A549 (cell line): ENCODE measurements at regions not wholly inside any gene's neighbourhood (a gene's known extent, or its start where the extent isn't known, plus 50 kb on each side); places are given as distances from the start of the nearest gene placed in this dataset.

ENCODE experiments used
- BCL3 ChIP-seq: fragments of >200 bp; sonication (Bioruptor Twin); formaldehyde crosslinking; IDR thresholded peaks from 3 replicates; pipeline ENCODE4 v1.6.1; 2016
- CHD4 ChIP-seq: fragments of 200-600 bp; sonication (generic); IDR thresholded peaks from 2 replicates; pipeline ENCODE4 v1.6.1; 2016; ENCODE audit warnings: antibody characterized with exemption, mild to moderate bottlenecking, borderline replicate concordance
- CTCF ChIP-seq: fragments of >200 bp; sonication (Bioruptor Twin); formaldehyde crosslinking; IDR thresholded peaks from 3 replicates; pipeline ENCODE4 v1.5.1; 2016
- E2F6 ChIP-seq: IDR thresholded peaks from 2 replicates; pipeline ENCODE4 v1.6.1; 2012; ENCODE audit warnings: low read depth, borderline replicate concordance
- EP300 ChIP-seq, 2 experiments: fragments of >200 bp; sonication (Bioruptor Twin); formaldehyde crosslinking; IDR thresholded peaks; 2 replicates in 1 of 2; 3 replicates in 1 of 2; pipeline ENCODE4 v1.6.1; 2016 to 2017
- HDAC2 ChIP-seq: fragments of 200-600 bp; sonication (generic); IDR thresholded peaks from 2 replicates; pipeline ENCODE4 v1.6.1; 2016
- JUN ChIP-seq, 2 experiments: fragments of >200 bp; sonication (Bioruptor Twin); formaldehyde crosslinking; IDR thresholded peaks; 2 replicates in 1 of 2; 3 replicates in 1 of 2; pipeline ENCODE4 v1.6.1; 2016 to 2017
- NR3C1 ChIP-seq: fragments of >200 bp; sonication (Bioruptor Twin); formaldehyde crosslinking; IDR thresholded peaks from 3 replicates; pipeline ENCODE4 v1.6.1; 2017
- PHF8 ChIP-seq: fragments of 200-600 bp; sonication (generic); IDR thresholded peaks from 2 replicates; pipeline ENCODE4 v1.6.1; 2016; ENCODE audit warnings: low read depth, mild to moderate bottlenecking, antibody characterized with exemption, moderate library complexity, borderline replicate concordance
- POLR2A ChIP-seq: IDR thresholded peaks from 2 replicates; pipeline ENCODE4 v1.6.1; 2012; ENCODE audit warnings: mild to moderate bottlenecking, low read length
- POLR2AphosphoS2 ChIP-seq: conservative IDR thresholded peaks from 2 replicates; pipeline ENCODE4 v1.6.1; 2012; ENCODE audit warnings: low read length, improper control_type of control experiment, inconsistent platforms
- REST ChIP-seq: fragments of 200-600 bp; sonication (generic); IDR thresholded peaks from 2 replicates; pipeline ENCODE4 v1.6.1; 2016; ENCODE audit warnings: antibody characterized with exemption, mild to moderate bottlenecking, moderate library complexity
- SMC3 ChIP-seq: fragments of >200 bp; sonication (Bioruptor Twin); formaldehyde crosslinking; IDR thresholded peaks from 3 replicates; pipeline ENCODE4 v1.6.1; 2018; ENCODE audit warnings: inconsistent platforms

GRCh38 chr10:4704034-4704545 is 121.9 kb upstream of the AKR1E2 start:
- TF ChIP-seq REST (no peak), POLR2A (no peak), NR3C1 (no peak), CTCF (no peak), HDAC2 (no peak), CHD4 (no peak), BCL3 (no peak), JUN (IDR thresholded peaks at IDR 0.05) (no peak), E2F6 (no peak), POLR2AphosphoS2 (no peak), SMC3 (no peak), PHF8 (no peak), EP300 (IDR thresholded peaks at IDR 0.05) (no peak)
